GM19239 (cell line): ENCODE measurements at regions not wholly inside any gene's neighbourhood (a gene's known extent, or its start where the extent isn't known, plus 50 kb on each side); places are given as distances from the start of the nearest gene placed in this dataset.
A peak's percentile ranks its signal among the peaks of the same experiment; 100 is the strongest.
"Not testable (repeated sequence)": the region's sequence is repeated elsewhere in the genome, so short reads cannot be mapped to it uniquely, and the experiment has no call there.

Experiments
- DNase-seq: peaks from one replicate; pipeline ENCODE4 v3.0.0; 2011; ENCODE audit warnings: low spot score; ENCODE audit not compliant: insufficient read length
- FAIRE-seq: peaks from 2 replicates; lab custom pipeline; 2011; peaks lifted over from hg19 to GRCh38; lab: Jason Lieb, UNC

GRCh38 chr4:64642936-64643335 lies 233.7 kb upstream of the TECRL start:
- FAIRE-seq, result no peak
- no peak for DNase-seq

GRCh38 chr4:64640402-64640801 lies 231.2 kb upstream of the TECRL start:
- DNase-seq, FAIRE-seq: not testable (repeated sequence)

- no peak for FAIRE-seq
- no peak for DNase-seq
These were observed 216.2 kb upstream of the TECRL start for GRCh38 chr4:64625438-64625837.

GRCh38 chr4:64617800-64618199 lies 208.6 kb upstream of the TECRL start:
- FAIRE-seq, result no peak
- DNase-seq, result no peak

GRCh38 chr4:64614276-64614675 lies 205.0 kb upstream of the TECRL start:
- no peak for FAIRE-seq
- DNase-seq, result no peak

GRCh38 chr4:64613046-64613445 lies 203.8 kb upstream of the TECRL start:
- FAIRE-seq (no peak), DNase-seq (no peak)

GRCh38 chr4:64598066-64598465 lies 188.8 kb upstream of the TECRL start:
- no peak for DNase-seq
- FAIRE-seq, result no peak

- DNase-seq (no peak), FAIRE-seq (no peak)
These were observed 185.5 kb upstream of the TECRL start for GRCh38 chr4:64594723-64595122.

- DNase-seq (no peak), FAIRE-seq (no peak)
These were observed 179.3 kb upstream of the TECRL start for GRCh38 chr4:64588507-64588906.

- DNase-seq (no peak), FAIRE-seq (no peak)
These were observed 175.8 kb upstream of the TECRL start for GRCh38 chr4:64584981-64585557.

- DNase-seq, result no peak
- no peak for FAIRE-seq
These were observed 174.9 kb upstream of the TECRL start for GRCh38 chr4:64584125-64584524.

GRCh38 chr4:64582492-64582891 lies 173.2 kb upstream of the TECRL start:
- DNase-seq, result no peak
- no peak for FAIRE-seq

- FAIRE-seq (no peak), DNase-seq (no peak)
These were observed 172.2 kb upstream of the TECRL start for GRCh38 chr4:64581422-64581821.

GRCh38 chr4:64564126-64564525 lies 154.9 kb upstream of the TECRL start:
- FAIRE-seq (no peak), DNase-seq (no peak)

GRCh38 chr4:64559571-64559970 lies 150.3 kb upstream of the TECRL start:
- no peak for DNase-seq
- FAIRE-seq, result no peak

GRCh38 chr4:64551125-64551524 lies 141.9 kb upstream of the TECRL start:
- DNase-seq (no peak), FAIRE-seq (no peak)

- FAIRE-seq (no peak), DNase-seq (no peak)
These were observed 136.3 kb upstream of the TECRL start for GRCh38 chr4:64545593-64545992.

GRCh38 chr4:64539234-64539849 lies 130.1 kb upstream of the TECRL start:
- FAIRE-seq (peak; percentile 80), DNase-seq (peak; percentile 8)

- no peak for DNase-seq
- no peak for FAIRE-seq
These were observed 129.0 kb upstream of the TECRL start for GRCh38 chr4:64538219-64538618.

- FAIRE-seq (no peak), DNase-seq (no peak)
These were observed 124.4 kb upstream of the TECRL start for GRCh38 chr4:64533637-64534036.

GRCh38 chr4:64533159-64533558 lies 123.9 kb upstream of the TECRL start:
- DNase-seq, result no peak
- no peak for FAIRE-seq

- DNase-seq, result no peak
- FAIRE-seq, result no peak
These were observed 111.2 kb upstream of the TECRL start for GRCh38 chr4:64520421-64520820.
